ENCODE measurements at regions not wholly inside any gene's neighbourhood (a gene's known extent, or its start where the extent isn't known, plus 50 kb on each side); places are given as distances from the start of the nearest gene placed in this dataset.
"Not testable (repeated sequence)": the region's sequence is repeated elsewhere in the genome, so short reads cannot be mapped to it uniquely, and the experiment has no call there.

DNA sequence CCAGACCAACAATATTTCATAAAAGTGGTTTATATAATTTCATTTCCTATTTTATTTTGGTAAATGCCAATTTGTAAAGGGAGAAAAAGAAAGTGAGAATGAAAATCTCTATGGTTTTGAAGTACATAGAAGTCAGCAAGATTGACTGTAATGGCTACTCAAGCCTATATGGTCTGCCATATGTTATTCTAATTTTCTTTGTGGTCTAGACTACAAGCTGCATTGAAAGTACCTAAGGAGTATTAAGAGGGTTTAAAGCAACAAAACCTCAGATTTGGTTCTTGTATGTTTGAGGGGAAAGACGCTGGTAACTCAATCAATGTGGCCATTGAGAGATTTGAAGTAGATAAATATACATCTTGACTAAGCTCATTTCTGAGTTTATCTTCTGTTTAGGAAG is 193.5 kb upstream of the EYA4 start:
- DNase-seq (ENCODE audit: low read depth, low spot score): no peak

DNA sequence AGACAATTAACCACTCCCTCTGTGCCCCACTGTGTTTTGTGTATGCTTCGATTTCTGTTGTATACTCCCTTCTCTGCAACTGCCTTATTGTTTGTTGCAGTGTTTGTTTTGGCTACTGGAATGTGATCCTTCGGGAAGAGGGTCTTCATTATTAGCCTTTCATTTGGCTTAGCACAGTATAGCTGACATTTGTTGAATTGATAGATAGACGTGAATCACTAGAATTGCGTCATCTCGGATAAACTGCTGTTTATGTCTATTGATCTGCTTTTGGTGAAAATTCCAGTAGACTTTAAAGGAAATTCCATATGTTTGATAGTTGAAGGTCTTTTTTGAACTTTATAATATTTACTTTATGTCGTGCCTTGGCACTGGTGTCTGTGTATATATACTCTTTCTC is 189.9 kb upstream of the EYA4 start:
- no peak for DNase-seq (ENCODE audit: low read depth, low spot score)

DNA sequence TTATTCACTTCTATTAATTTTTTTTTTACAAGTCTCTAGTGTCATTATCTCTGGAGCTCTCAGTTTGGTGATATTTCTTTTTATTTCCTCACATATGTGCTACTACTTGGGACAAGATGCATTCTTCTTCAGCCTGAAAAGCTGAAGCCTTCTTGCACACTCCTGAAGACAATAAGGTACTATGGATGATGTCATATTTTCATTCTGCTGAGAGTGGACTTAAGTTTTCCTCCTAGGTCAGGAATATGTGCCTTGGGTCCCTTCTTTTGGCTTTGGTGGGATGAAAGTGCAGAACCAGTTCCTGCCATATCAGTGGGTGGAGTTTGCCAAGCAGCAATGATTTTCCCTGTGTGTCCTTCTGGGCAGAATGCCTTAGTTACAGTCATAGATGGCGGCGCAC is 188.7 kb upstream of the EYA4 start:
- no peak for DNase-seq (ENCODE audit: low read depth, low spot score)

DNA sequence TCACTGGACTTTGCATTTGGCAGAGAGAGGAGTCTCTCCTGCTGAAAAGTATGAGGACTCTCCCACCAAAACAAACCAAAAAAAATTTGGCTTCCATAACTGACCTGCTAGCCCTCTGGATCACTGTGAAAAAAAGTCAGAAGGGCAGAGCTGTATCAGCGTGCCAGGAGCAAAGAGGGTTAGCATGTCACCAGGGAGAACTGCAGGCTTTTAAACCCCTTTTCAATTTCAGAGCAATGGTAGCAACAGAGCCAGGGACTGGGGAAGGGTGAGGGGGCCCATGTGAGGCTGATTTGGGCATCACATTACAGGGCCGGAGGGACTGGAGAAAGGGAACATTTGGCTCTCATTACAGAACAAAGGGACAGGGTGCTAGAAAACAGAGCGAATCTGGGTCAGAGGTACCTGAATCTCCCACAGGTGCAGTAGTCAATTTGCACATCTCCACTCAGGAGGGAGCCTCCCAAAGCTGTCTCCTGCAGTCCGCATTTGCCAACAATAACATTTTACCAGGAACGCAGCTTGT is 185.7 kb upstream of the EYA4 start:
- DNase-seq (ENCODE audit: low read depth, low spot score): no peak

DNA sequence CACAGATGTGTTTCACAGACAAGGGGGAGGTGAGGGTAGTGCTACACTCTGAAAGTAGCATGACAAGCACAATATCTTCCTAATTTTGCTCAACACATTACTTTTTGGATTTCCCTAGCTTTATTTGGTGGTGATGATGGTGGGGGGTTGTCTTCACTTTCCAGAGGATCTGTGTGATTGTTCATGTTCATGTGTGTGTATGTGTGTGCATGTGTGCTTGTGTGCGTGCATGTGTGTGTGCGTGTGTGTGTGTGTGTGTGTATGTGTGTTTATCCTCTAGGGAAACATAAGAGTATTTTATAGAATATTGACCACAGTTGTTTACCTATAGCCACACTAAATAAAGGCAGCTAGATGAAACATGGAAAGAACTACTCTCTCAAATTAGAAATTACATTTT is 183.8 kb upstream of the EYA4 start:
- no peak for DNase-seq (ENCODE audit: low read depth, low spot score)

DNA sequence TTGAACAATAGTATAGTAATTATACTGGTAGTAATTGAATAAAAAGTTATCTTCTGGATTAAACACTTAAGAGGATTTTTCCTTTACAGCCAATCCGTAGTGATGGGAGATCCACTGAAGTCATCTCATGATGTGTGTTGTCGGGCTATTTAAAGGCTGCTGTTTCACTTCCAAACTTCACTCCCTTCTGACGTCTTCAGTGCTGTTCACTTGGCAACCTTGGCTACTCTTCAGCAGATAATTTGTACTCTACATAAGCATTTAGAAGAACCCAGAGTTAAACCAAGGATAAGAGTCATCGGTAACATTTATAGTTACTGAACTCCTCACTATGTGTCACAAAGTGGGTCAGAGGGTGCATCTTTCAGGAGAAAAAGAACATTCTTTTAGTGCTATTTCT is 179.1 kb upstream of the EYA4 start:
- DNase-seq (ENCODE audit: low read depth, low spot score): no peak

DNA sequence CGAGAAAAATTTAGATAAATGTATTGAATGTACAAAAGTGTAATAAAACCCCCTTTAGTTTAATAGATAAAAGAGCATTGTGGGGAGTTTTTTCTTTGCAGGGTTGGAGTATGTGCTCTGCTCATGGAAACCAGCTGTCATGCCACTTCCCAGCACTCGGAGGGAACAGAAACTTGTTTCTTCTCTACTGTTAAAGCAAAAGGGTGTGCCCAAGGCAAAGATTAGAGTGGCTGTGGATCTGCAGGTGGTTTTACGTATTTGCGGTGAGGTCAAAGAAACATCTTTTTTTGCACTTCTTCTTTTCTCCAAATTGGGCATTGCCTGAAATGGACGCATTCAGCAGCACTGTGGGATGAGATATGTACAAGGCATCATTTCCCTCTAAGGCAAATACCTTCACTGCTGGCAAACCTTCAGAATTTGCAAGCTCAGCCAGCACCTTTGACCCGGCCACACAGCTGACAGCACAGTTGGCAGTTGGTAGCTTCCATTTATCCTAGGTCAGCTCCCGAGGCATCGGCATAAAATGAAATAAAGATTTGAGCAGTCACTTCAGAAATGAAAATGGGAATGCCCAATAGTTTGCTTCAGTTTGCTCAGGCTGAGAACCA is 178.4 kb upstream of the EYA4 start:
- DNase-seq (ENCODE audit: low read depth, low spot score): no peak

DNA sequence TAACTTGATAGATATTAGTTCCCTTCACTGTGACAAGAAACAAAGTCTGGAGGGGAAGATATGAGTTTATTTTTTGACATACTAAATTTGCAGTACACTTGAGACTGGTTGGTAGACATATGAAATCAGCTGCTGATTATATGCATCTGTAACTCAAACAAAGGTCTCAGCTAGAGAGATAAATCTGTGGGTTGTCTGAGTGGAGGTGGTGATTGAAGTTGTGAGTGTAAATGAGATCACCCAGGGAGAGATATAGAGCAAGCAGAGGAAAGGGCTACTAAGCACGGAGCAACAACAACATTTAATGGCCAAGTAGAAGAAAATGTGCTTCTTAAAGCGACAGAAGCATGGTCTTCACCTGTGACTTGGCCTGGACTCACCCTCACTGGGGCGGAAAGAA is 173.2 kb upstream of the EYA4 start:
- DNase-seq (ENCODE audit: low read depth, low spot score): no peak

DNA sequence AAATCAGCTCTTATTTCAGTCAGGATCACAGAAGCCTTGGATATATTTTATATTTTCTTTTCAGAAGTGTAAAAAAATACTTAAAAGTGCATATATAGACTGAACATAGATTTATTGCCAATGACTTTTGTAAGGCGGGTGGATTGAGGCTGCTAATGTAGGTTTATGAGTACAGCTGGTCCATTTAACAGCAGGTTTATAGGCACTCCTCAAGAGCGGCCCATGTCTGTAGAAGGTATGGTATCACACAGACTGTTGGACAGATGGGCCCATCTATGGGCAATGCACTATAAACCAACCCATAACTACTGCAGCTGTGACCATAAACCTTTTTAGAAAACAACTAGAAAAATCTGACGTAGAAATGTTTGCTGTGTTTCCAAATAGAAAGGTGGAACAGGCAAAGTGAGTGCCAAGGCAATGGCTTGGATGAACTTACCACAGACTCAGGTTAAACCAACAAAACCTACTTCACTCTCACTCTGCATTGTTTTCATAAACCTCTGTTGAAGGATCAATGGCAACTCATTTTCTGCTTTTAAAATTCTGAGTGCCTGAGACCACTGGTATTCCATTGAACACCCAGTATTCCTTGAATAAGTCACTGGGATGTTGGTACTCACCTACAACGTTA is 170.6 kb upstream of the EYA4 start:
- no peak for DNase-seq (ENCODE audit: low read depth, low spot score)

DNA sequence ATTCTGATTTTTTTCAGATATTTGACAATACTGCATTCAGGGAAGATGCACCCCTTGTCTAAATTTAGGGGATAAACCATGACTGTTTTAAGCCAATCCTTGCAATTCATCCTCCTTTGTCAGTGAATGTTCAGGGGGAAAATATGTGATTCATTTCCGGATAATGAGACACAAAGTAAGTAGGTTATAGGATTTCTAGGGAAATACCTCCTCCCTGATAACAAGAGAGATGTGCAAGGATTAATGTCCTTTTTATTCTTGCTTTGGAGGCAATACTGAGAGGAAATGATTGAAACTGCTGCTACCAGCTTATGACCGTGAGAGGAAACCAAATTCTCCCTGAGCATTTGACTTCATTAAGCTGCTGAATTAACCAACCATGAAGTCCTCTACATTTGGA is 161.3 kb upstream of the EYA4 start:
- DNase-seq (ENCODE audit: low read depth, low spot score): no peak

DNA sequence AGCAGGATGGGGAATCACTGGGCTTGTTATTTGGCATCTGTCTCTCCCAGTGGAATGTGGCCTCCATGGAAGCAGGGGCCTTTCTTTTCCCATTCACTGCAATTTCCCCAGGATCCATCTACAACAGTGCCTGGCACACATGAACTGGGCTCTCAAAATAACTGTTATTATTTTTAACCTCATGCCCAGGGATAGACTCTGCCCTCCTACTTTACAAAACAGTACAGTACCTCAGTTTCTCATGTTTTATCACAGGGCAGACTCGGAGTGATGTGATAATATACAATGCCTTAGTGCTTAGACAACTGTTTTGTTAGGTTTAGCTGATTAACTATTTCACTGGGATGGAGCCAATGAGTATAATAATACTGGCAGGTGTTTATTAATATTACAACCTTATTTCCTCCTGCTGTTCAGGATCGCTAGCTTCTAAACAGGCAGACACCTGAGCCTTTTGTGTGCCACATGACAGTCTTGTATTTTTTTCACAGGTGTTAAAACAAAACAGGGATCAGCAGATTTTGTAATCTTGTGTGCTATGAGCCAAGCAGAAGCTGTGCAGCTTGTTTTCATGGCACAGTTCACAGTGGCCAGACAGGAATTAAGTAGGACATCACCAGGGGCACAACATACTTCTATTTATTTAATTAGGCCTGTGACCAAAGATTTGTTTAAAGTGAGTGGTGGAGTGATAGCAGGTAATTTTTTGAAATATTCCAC is 157.7 kb upstream of the EYA4 start:
- DNase-seq (ENCODE audit: low read depth, low spot score): no peak

DNA sequence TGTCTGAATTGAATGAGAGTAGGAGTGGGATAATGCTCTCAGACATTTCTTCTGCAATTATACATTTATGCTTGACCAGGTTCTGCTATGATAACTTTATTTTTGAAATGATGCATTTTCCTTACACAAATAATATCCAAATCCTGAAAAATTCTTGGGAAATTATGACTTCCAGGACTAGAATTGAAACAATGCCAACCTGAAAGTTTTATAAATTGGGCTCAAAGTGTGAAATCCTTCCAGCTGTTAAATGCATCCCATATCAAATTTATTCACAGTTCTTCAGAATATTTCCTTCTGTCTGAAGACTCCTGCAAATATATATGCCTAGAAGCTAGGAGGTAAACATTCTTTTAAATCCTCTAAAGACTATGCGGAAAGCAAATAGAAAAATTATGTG is 155.7 kb upstream of the EYA4 start:
- DNase-seq (ENCODE audit: low read depth, low spot score): no peak

DNA sequence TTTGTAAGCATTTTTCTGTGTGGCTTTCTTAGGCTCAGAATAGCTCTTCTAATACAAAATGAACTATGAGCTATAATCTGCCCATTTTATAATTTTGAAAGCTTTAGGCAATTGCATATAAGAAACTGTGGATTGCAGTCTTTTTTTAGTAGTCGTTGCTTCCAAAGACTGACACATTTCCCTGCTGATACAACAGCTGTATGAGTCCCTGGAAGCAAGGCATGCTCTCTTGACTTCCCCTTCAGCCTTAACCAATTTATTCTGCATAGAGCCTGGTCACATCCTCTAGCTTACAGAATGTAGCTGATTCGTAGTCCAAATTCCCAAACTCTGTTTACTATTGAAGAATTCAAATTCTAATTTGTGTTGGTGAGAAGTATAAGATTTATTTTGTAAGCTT is 155.3 kb upstream of the EYA4 start:
- no peak for DNase-seq (ENCODE audit: low read depth, low spot score)

DNA sequence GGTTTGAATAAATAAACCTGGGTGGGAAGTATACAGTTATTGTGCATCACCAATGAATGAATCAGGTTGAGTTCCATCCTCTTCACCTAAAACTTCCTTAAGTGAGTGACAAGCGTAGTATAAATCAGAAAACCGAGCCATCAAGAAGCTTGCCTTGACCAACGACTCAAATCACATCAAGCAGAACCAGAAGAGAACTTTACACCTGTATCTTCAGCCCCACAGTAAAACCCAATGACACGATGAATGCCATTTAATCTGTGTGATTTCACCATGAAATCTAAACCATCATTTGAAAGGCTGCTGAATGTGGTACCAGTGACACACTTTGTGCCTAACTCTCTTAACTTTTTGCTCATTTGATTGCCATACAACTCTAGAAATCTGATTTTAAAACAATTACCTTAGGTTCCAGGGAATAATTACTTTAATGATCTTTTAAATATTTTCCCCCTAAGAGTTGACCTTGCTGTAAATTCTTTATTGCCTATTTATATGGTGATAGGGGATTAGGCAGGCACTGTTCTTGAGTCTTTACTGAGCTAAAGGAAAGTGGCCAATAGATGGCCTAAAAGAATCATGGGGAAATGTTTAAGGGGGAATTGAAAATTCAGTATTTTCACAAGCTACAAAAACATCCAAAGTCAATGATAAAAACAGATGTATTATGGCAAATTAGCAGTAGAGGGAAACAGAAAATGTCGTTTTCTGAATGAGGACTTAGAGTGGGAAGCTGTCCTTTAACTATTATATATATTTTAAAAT is 152.0 kb upstream of the EYA4 start:
- no peak for DNase-seq (ENCODE audit: low read depth, low spot score)

DNA sequence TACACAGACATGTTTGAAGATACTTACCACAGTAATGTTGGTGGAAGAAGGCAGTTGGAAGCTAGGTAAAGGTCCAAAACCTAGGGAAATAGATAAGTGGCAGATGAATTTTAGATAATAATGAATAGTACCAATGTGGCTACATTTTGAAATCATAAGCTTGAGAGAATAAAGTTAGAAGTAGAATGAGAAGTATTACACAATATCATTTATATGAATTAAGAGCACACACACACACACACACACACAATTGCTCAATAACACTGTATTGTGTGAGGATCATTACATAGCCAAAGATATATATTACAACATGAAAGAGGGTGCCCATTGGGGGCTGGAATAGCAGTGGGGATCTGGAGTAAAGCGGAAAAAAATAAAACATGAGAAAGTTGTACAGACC is 149.0 kb upstream of the EYA4 start:
- DNase-seq (ENCODE audit: low read depth, low spot score): no peak

DNA sequence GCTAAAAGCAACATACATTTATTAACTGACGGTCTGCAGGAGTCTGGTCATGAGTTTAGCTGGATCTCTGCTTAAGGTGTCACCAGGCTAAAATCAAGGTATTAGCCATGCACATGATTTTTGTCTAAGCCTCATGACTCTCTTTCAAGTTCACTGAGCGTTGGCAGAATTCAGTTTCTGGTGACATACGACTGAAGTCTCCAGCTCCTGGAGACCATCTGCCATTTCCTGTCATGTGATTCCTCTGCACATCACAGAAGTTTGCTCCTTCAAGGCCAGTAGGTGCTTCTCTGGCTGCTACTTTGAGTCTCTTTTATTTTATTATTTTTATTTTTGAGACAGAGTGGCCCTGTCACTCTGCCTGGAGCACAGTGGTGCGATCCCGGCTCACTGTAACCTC is 148.4 kb upstream of the EYA4 start:
- DNase-seq (ENCODE audit: low read depth, low spot score): no peak

DNA sequence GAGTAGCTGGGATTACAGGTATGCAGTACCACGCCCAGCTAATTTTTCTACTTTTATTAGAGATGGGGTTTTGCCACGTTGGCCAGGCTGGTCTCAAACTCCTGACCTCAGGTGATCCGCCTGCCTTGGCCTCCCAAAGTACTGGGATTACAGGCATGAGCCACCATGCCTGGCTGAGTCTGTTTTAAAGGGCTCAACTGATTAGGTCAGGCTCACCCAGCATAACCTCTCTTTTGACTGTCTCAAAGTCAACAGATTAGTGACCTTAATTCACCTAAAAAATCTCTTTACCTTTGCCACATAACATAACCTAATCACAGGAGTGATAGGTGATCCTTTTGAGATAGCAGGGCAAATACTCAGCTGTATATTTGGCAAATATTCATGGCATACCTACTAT is 147.9 kb upstream of the EYA4 start:
- not testable (repeated sequence) for DNase-seq (ENCODE audit: low read depth, low spot score)

DNA sequence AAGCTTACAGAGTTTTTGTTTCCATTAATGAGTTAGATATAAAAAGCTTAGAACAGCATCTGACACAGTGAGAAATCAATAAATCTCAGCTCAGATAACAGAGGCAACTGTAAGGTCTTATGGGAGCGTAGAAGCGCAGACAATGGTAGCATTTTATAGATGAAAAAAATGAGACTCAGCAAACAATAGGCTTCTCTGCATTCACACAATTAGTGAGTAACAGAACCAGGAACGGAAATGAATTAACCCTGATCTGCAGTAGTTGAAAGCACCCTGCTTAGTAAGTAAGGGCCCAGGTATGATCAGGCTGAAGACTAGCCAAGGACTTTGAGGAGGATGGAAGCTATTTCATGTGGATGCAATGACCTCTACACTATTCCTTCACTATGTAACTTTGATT is 147.2 kb upstream of the EYA4 start:
- DNase-seq (ENCODE audit: low read depth, low spot score): no peak

DNA sequence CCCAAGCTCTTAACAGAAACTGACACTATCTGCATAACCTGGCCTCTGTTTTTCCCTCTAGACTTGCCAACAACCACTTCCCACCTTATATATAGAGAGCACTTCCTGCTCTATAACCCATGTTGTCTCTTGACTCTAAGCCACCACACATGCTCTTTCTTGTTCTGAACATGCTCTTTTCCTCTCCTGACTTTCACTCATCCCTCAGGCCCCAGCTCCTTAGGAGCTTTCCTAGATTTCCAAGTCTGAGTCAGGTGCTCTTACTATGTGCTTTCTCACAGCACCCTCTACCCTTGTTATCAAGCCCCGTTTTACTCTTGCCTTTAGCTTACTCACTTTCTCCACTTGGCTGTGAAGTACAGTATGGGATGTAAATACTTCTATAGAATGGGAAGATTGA is 143.9 kb upstream of the EYA4 start:
- no peak for DNase-seq (ENCODE audit: low read depth, low spot score)

DNA sequence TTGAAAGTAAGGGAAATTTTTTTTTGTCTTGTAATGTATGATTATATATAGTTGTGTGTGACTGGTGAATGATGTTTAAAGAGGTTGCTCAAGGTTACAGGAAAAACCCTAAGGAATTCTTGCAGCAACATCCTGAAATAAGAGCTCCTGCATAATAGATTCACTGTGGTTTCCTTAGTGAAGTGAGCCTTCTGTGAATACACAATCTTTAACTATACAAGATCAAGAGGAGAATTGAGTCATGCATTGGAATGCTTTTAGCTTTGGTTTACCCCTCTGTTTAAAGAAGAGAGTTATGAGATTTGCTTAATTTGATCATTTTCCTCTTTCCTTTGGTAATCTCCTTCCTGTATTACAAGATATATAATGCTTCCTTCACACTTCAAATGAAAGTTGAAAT is 141.6 kb upstream of the EYA4 start:
- no peak for DNase-seq (ENCODE audit: low read depth, low spot score)

DNA sequence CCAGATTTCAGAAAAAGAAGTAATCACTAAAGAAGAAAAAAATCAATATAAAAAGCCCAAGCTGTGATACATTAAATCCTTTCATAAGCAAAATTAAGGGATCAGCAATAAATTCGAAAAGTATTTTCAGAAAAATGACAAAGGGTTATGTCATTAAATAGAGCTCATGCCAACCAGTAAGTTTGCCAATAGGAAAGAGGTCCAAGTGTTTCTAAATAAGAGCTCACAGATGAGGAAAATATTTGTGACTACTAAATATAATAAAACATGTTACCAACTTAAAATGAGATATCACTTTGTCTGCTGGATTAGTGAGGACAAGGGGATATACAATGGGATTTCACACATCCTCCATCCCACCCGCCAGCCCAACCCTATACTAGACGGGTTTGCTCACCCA is 140.3 kb upstream of the EYA4 start:
- DNase-seq (ENCODE audit: low read depth, low spot score): no peak

DNA sequence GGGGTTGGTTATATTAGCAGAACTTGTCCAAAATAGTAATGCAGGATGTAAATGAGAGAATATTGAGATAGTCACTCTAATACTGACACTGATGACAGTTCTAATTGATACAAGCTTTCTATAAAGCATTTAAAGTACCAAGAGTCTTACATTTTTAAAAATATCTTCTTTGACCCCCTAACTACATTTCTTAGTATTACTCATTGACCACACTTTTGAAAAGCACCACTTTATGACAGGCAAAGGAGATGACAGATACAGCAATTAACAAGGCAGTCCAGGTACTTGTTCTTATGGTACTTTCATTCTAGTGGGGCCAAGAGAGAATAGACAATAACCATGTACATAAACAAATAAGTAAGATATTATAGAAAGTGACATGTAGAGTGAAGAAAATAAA is 139.4 kb upstream of the EYA4 start:
- DNase-seq (ENCODE audit: low read depth, low spot score): no peak

All from pulmonary artery endothelial cell (primary cell).